ENCODE measurements at regions not wholly inside any gene's neighbourhood (a gene's known extent, or its start where the extent isn't known, plus 50 kb on each side); places are given as distances from the start of the nearest gene placed in this dataset.

- Mint-ChIP-seq H3K27ac (no peak overlapping the region), H3K4me3 (no peak overlapping the region), H3K4me1 (peaks cover 3% of the 10 kb centered on the region), H3K27me3 (peaks cover 26% of the 10 kb centered on the region), H3K36me3 (ENCODE audit: low read depth) (no peaks in the 10 kb centered on the region)
- DNase-seq (no peak), ATAC-seq (no peak)
- no peaks in the 10 kb centered on the region for H3K9me3 ChIP-seq (ENCODE audit: control insufficient read depth, low read length, poor library complexity, severe bottlenecking)
Measured at GRCh38 chr5:135108992-135109391, 75.0 kb upstream of the PITX1 start.

- Mint-ChIP-seq H3K27ac (no peak overlapping the region), H3K4me3 (no peak overlapping the region), H3K36me3 (ENCODE audit: low read depth) (no peaks in the 10 kb centered on the region), H3K4me1 (peaks cover 3% of the 10 kb centered on the region), H3K27me3 (peaks cover 26% of the 10 kb centered on the region)
- no peak for ATAC-seq
- no peak for DNase-seq
- H3K9me3 ChIP-seq (ENCODE audit: control insufficient read depth, low read length, poor library complexity, severe bottlenecking), result no peaks in the 10 kb centered on the region
Measured at GRCh38 chr5:135108569-135108968, 74.5 kb upstream of the PITX1 start.

- Mint-ChIP-seq H3K4me3 (no peak overlapping the region), H3K4me1 (peaks cover 3% of the 10 kb centered on the region), H3K27me3 (peaks cover 26% of the 10 kb centered on the region), H3K27ac (no peak overlapping the region), H3K36me3 (ENCODE audit: low read depth) (no peaks in the 10 kb centered on the region)
- H3K9me3 ChIP-seq (ENCODE audit: control insufficient read depth, low read length, poor library complexity, severe bottlenecking), result no peaks in the 10 kb centered on the region
- no peak for DNase-seq
- no peak for ATAC-seq
Measured at GRCh38 chr5:135107986-135108385, 74.0 kb upstream of the PITX1 start.

- Mint-ChIP-seq H3K4me3 (no peak overlapping the region), H3K27me3 (peaks cover 22% of the 10 kb centered on the region), H3K4me1 (peaks cover 3% of the 10 kb centered on the region), H3K36me3 (ENCODE audit: low read depth) (no peaks in the 10 kb centered on the region), H3K27ac (no peak overlapping the region)
- DNase-seq (no peak), ATAC-seq (no peak)
- no peaks in the 10 kb centered on the region for H3K9me3 ChIP-seq (ENCODE audit: control insufficient read depth, low read length, poor library complexity, severe bottlenecking)
Measured at GRCh38 chr5:135106610-135107471, 72.8 kb upstream of the PITX1 start.

- no peak overlapping the region for H3K27ac Mint-ChIP-seq
- H3K27me3 Mint-ChIP-seq, result peaks cover 22% of the 10 kb centered on the region
- H3K4me1 Mint-ChIP-seq, result peaks cover 3% of the 10 kb centered on the region
- H3K4me3 Mint-ChIP-seq, result no peak overlapping the region
- DNase-seq, result no peak
- H3K36me3 Mint-ChIP-seq (ENCODE audit: low read depth), result no peaks in the 10 kb centered on the region
- no peaks in the 10 kb centered on the region for H3K9me3 ChIP-seq (ENCODE audit: control insufficient read depth, low read length, poor library complexity, severe bottlenecking)
- ATAC-seq, result no peak
Measured at GRCh38 chr5:135106136-135106535, 72.1 kb upstream of the PITX1 start.

GRCh38 chr5:135105105-135105484 lies 71.1 kb upstream of the PITX1 start:
- Mint-ChIP-seq H3K4me3 (no peak overlapping the region), H3K27ac (no peak overlapping the region), H3K4me1 (peaks cover 3% of the 10 kb centered on the region), H3K27me3 (peaks cover 22% of the 10 kb centered on the region), H3K36me3 (ENCODE audit: low read depth) (no peaks in the 10 kb centered on the region)
- ATAC-seq (no peak), DNase-seq (no peak)
- no peaks in the 10 kb centered on the region for H3K9me3 ChIP-seq (ENCODE audit: control insufficient read depth, low read length, poor library complexity, severe bottlenecking)

- ATAC-seq (no peak), DNase-seq (no peak)
- Mint-ChIP-seq H3K27me3 (peaks cover 22% of the 10 kb centered on the region), H3K4me1 (peaks cover 2% of the 10 kb centered on the region), H3K27ac (no peak overlapping the region), H3K4me3 (no peak overlapping the region), H3K36me3 (ENCODE audit: low read depth) (no peaks in the 10 kb centered on the region)
- H3K9me3 ChIP-seq (ENCODE audit: control insufficient read depth, low read length, poor library complexity, severe bottlenecking), result no peaks in the 10 kb centered on the region
Measured at GRCh38 chr5:135103575-135103853, 69.5 kb upstream of the PITX1 start.

GRCh38 chr5:135102716-135103574 lies 68.9 kb upstream of the PITX1 start:
- H3K9me3 ChIP-seq (ENCODE audit: control insufficient read depth, low read length, poor library complexity, severe bottlenecking), result no peaks in the 10 kb centered on the region
- DNase-seq, result no peak
- ATAC-seq, result no peak
- Mint-ChIP-seq H3K4me1 (no peaks in the 10 kb centered on the region), H3K36me3 (ENCODE audit: low read depth) (no peaks in the 10 kb centered on the region), H3K27me3 (peaks cover 22% of the 10 kb centered on the region), H3K27ac (no peak overlapping the region), H3K4me3 (no peak overlapping the region)

GRCh38 chr5:135100431-135100830 lies 66.4 kb upstream of the PITX1 start:
- Mint-ChIP-seq H3K27ac (no peak overlapping the region), H3K4me3 (no peak overlapping the region), H3K27me3 (peaks cover 28% of the 10 kb centered on the region), H3K36me3 (ENCODE audit: low read depth) (peaks cover 3% of the 10 kb centered on the region), H3K4me1 (no peaks in the 10 kb centered on the region)
- DNase-seq, result no peak
- H3K9me3 ChIP-seq (ENCODE audit: control insufficient read depth, low read length, poor library complexity, severe bottlenecking), result no peaks in the 10 kb centered on the region
- ATAC-seq, result no peak

GRCh38 chr5:135100011-135100410 lies 66.0 kb upstream of the PITX1 start:
- no peaks in the 10 kb centered on the region for H3K4me1 Mint-ChIP-seq
- no peak overlapping the region for H3K27ac Mint-ChIP-seq
- ATAC-seq (no peak), DNase-seq (no peak)
- H3K4me3 Mint-ChIP-seq, result no peak overlapping the region
- H3K27me3 Mint-ChIP-seq, result peaks cover 28% of the 10 kb centered on the region
- H3K36me3 Mint-ChIP-seq (ENCODE audit: low read depth), result peaks cover 3% of the 10 kb centered on the region
- H3K9me3 ChIP-seq (ENCODE audit: control insufficient read depth, low read length, poor library complexity, severe bottlenecking), result no peaks in the 10 kb centered on the region

GRCh38 chr5:135097390-135097789 lies 63.4 kb upstream of the PITX1 start:
- no peaks in the 10 kb centered on the region for H3K9me3 ChIP-seq (ENCODE audit: control insufficient read depth, low read length, poor library complexity, severe bottlenecking)
- Mint-ChIP-seq H3K4me3 (no peak overlapping the region), H3K27me3 (peaks cover 30% of the 10 kb centered on the region), H3K36me3 (ENCODE audit: low read depth) (peaks cover 3% of the 10 kb centered on the region), H3K27ac (no peak overlapping the region), H3K4me1 (no peaks in the 10 kb centered on the region)
- DNase-seq, result no peak
- ATAC-seq, result no peak

- DNase-seq, result no peak
- Mint-ChIP-seq H3K36me3 (ENCODE audit: low read depth) (peaks cover 3% of the 10 kb centered on the region), H3K27me3 (peaks cover 30% of the 10 kb centered on the region), H3K4me3 (no peak overlapping the region), H3K27ac (no peak overlapping the region), H3K4me1 (no peaks in the 10 kb centered on the region)
- ATAC-seq, result no peak
- no peaks in the 10 kb centered on the region for H3K9me3 ChIP-seq (ENCODE audit: control insufficient read depth, low read length, poor library complexity, severe bottlenecking)
Measured at GRCh38 chr5:135095871-135096270, 61.8 kb upstream of the PITX1 start.

GRCh38 chr5:135095052-135095715 lies 61.2 kb upstream of the PITX1 start:
- Mint-ChIP-seq H3K36me3 (ENCODE audit: low read depth) (peaks cover 3% of the 10 kb centered on the region), H3K4me3 (no peak overlapping the region), H3K4me1 (no peaks in the 10 kb centered on the region), H3K27ac (no peak overlapping the region), H3K27me3 (peaks cover 30% of the 10 kb centered on the region)
- no peaks in the 10 kb centered on the region for H3K9me3 ChIP-seq (ENCODE audit: control insufficient read depth, low read length, poor library complexity, severe bottlenecking)
- ATAC-seq, result no peak
- no peak for DNase-seq
